ENCODE measurements at regions not wholly inside any gene's neighbourhood (a gene's known extent, or its start where the extent isn't known, plus 50 kb on each side); places are given as distances from the start of the nearest gene placed in this dataset.

- TF ChIP-seq EZH2phosphoT487 (conservative IDR thresholded peaks at IDR 0.05; ENCODE audit: low read length) (no peak), CTCF (IDR thresholded peaks at IDR 0.05; ENCODE audit: insufficient read depth, low read length, poor library complexity, severe bottlenecking) (no peak)
Observed at GRCh38 chr13:50365408-50366391, 350.5 kb downstream of the KCNRG start.

Data from SU-DHL-6 (cell line).